Tibial artery (tissue), 4 donors: ENCODE measurements at regions not wholly inside any gene's neighbourhood (a gene's known extent, or its start where the extent isn't known, plus 50 kb on each side); places are given as distances from the start of the nearest gene placed in this dataset.
"Not testable (repeated sequence)": the region's sequence is repeated elsewhere in the genome, so short reads cannot be mapped to it uniquely, and the experiment has no call there.

ENCODE experiments used
- DNase-seq, 2 donors: peaks; one replicate each; pipeline ENCODE4 v3.0.0-alpha.2; 2019
- H3K27ac ChIP-seq, 2 donors: fragments of 200-600 bp; sonication (generic) in 1 of 2; 1 replicate in 1 of 2; 2 replicates in 1 of 2; pipeline ENCODE4 v1.5.1; 2018 to 2019; ENCODE audit warnings: mild to moderate bottlenecking in 1 of 2
- H3K27me3 ChIP-seq, 2 donors: fragments of 200-600 bp; sonication (generic) in 1 of 2; one replicate each; pipeline versions ENCODE4 v1.5.1 to v1.6.0; 2016 to 2019
- H3K36me3 ChIP-seq, 3 donors: fragments of 200-600 bp; sonication (generic) in 2 of 3; one replicate each; pipeline ENCODE4 v1.5.1; 2016 to 2019; ENCODE audit warnings: mild to moderate bottlenecking in 2 of 3
- H3K4me1 ChIP-seq, 4 donors: fragments of 200-600 bp; sonication (generic) in 2 of 4; 1 replicate in 3 of 4; 2 replicates in 1 of 4; pipeline ENCODE4 v1.5.1; 2016 to 2019
- H3K4me3 ChIP-seq, 2 donors: fragments of 200-600 bp; sonication (generic) in 1 of 2; 1 replicate in 1 of 2; 2 replicates in 1 of 2; pipeline ENCODE4 v1.5.1; 2018 to 2019; ENCODE audit warnings: mild to moderate bottlenecking in 2 of 2
- H3K9me3 ChIP-seq, 3 donors: fragments of 200-600 bp; sonication (generic) in 1 of 3; one replicate each; pipeline ENCODE4 v1.5.1; 2016 to 2019
- intact Hi-C: fragments of 100-400 bp; cut with DNase I; formaldehyde crosslinking; loops from one replicate; pipeline ENCODE4 v1.15.0; 2023; ENCODE audit warnings: low total_unique reads
- TF ChIP-seq, protein P1 (sequence below), 2 experiments: fragments of 200-600 bp in 1 of 2; fragments of 450-650 bp in 1 of 2; IDR thresholded peaks; one replicate each; pipeline ENCODE4 v1.5.1; 2017 to 2019; ENCODE audit warnings: antibody characterized with exemption in 2 of 2, mild to moderate bottlenecking in 1 of 2, moderate library complexity in 1 of 2

DNA sequence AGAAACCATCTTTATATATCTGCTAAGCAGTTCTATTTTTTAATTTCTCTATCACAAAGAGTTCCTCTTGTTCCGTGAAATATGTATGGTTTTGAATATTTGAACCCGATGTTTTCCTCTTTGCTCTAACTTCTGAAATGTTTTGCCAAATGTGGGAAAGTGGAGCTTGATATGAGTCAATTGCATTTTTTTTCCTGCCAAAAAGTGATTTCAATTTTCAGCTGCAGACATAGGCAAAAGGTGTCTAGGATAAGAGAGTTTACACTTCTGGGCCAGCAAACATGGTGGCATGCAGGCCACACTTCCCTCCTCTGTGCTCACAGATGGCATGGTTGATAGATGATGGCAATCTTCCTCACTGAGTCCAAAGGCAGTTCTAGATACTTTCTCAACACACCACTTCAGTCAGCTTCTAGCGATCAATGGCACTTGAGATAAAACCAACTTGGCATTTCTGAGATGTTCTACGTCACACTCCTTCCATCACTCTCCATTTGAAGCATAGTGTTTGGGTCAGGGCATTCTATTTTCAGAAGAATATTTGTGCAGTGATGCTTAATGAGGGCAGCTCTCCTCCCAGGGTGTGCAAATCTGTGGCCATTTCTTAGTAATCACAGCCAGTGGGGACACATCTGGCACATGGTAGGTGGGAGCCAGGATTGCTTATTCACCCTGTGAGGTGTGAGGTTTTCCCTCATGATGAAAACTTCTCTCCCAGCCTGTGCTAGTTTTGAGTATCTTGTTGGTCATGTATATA lies 54.4 kb upstream of the SCAF4 start:
- no peaks in the 10 kb centered on the region for H3K27me3 ChIP-seq
- no peak overlapping the region for H3K27ac ChIP-seq
- DNase-seq = no peak
- no peaks in the 10 kb centered on the region for H3K9me3 ChIP-seq
- TF ChIP-seq, protein P1, sequence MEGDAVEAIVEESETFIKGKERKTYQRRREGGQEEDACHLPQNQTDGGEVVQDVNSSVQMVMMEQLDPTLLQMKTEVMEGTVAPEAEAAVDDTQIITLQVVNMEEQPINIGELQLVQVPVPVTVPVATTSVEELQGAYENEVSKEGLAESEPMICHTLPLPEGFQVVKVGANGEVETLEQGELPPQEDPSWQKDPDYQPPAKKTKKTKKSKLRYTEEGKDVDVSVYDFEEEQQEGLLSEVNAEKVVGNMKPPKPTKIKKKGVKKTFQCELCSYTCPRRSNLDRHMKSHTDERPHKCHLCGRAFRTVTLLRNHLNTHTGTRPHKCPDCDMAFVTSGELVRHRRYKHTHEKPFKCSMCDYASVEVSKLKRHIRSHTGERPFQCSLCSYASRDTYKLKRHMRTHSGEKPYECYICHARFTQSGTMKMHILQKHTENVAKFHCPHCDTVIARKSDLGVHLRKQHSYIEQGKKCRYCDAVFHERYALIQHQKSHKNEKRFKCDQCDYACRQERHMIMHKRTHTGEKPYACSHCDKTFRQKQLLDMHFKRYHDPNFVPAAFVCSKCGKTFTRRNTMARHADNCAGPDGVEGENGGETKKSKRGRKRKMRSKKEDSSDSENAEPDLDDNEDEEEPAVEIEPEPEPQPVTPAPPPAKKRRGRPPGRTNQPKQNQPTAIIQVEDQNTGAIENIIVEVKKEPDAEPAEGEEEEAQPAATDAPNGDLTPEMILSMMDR (IDR thresholded peaks at IDR 0.05) = no peak
- H3K4me3 ChIP-seq = no peak overlapping the region
- no peaks in the 10 kb centered on the region for H3K4me1 ChIP-seq
- no peaks in the 10 kb centered on the region for H3K36me3 ChIP-seq
- intact Hi-C loops = no loop called here

DNA sequence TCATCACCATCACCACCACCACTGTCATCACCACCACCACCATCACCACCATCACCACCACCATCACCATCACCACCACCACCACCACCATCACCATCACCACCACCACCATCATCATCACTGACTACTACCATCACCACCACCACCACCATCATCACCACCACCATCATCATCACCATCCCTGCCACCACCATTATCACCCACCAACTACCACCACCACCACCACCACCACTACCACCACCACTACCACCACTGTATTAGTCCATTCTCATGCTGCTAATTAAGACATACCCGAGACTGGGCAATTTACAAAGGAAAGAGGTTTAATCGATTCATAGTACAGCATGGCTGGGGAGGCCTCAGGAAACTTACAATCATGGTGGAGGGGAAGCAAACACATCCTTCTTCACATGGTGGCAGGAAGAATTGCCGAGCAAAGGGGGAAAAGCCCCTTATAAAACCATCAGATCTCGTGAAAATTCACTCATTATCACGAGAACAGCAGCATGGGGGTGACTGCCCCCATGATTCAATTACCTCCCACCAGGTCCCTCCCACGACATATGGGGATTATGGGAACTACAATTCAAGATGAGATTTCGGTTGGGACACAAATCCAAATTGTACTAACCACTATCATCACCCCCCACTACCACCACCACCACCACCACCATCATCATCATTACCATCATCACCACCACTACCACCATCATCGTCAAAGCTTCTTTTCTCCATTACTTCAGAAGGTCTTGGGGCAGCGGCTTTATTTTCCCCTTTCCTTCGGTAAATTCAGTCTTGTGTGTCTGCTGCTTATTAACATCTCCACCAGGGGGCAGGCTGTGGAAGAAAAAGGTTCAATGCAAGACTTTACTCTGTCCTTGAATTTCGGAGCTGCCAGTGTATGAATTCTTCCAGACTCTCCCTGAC lies 53.6 kb upstream of the SCAF4 start:
- H3K27ac ChIP-seq, H3K4me1 ChIP-seq, H3K27me3 ChIP-seq, H3K9me3 ChIP-seq, H3K4me3 ChIP-seq, intact Hi-C loops, H3K36me3 ChIP-seq: not testable (repeated sequence)
- DNase-seq = peak; percentile 64 to 70
- TF ChIP-seq, protein P1 (IDR thresholded peaks at IDR 0.05) = peak; percentile 58 to 62

DNA sequence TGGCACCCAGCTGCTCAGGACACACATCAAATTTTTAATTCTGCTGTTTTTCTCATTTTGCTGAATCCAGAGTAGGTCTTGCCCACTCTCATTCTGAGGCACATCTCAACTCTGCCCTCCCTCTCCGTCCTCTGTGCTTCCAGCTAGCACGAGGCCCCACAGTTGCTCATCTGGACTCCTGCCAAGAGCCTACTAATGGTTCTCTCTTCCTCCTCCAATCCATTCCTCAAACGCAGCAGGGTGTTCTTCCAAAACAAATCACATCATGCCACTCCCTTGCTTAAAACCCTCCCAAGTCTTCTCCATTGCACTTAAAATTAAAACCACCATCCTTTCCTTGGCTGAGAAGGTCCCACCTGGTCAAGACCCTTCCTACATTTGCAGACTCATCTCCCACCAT lies 49.8 kb upstream of the SCAF4 start:
- H3K9me3 ChIP-seq = no peaks in the 10 kb centered on the region
- DNase-seq = peak in 1 of 2 donors; percentile 73
- no peaks in the 10 kb centered on the region for H3K36me3 ChIP-seq
- no peak overlapping the region for H3K27ac ChIP-seq
- no peaks in the 10 kb centered on the region for H3K4me1 ChIP-seq
- H3K4me3 ChIP-seq = no peak overlapping the region
- intact Hi-C loops = loop anchor here (2.0 kb wide), 1 partner anchor 73 kb away; no protein-coding TSS in a partner anchor
- no peaks in the 10 kb centered on the region for H3K27me3 ChIP-seq
- TF ChIP-seq, protein P1 (IDR thresholded peaks at IDR 0.05) = no peak
